GM12878 (cell line): ENCODE measurements at regions not wholly inside any gene's neighbourhood (a gene's known extent, or its start where the extent isn't known, plus 50 kb on each side); places are given as distances from the start of the nearest gene placed in this dataset.

Experiments used
- FOXK2 ChIP-seq: fragments of 450-650 bp; IDR thresholded peaks from 2 replicates; pipeline ENCODE4 v1.6.1; 2017; ENCODE audit warnings: mild to moderate bottlenecking, moderate library complexity
- RBBP5 ChIP-seq: fragments of 200-600 bp; sonication (generic); conservative IDR thresholded peaks from 2 replicates; pipeline ENCODE4 v1.6.1; 2016
- TCF3 ChIP-seq: IDR thresholded peaks from 2 replicates; pipeline ENCODE4 v1.6.1; 2012; ENCODE audit warnings: low read depth, mild to moderate bottlenecking, low read length, borderline replicate concordance; ENCODE audit not compliant: insufficient read depth

DNA sequence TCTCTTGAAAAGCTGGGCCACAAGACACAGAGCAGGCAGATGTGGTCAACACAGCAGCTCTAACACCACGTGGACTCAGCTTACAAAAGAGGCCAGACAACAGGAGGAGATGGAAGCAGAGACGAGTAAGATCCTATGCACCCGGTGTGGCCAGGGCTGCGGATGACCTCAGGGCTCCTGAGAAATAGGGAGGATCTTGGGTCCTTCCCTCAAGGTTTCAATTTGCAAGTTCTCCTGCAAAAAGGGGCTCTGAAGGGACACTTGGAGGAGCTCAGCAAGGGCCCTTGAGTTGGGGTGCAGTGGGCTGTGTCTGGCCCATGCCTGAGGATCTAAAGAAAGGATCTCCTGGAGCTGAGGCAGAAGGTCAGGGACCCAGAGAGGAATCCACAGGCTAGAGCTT is 249.5 kb upstream of the IGF1R start:
- no peak for TF ChIP-seq TCF3
- TF ChIP-seq RBBP5 = no peak
- no peak for TF ChIP-seq FOXK2
